Fibroblast of lung (primary cell): ENCODE measurements at regions not wholly inside any gene's neighbourhood (a gene's known extent, or its start where the extent isn't known, plus 50 kb on each side); places are given as distances from the start of the nearest gene placed in this dataset.

Experiments used
- DNase-seq, 2 donors: peaks; one replicate each; pipeline versions ENCODE4 v3.0.0 to v3.0.0-alpha.2; 2010; ENCODE audit warnings: low read depth in 2 of 2
- H2AFZ ChIP-seq: 2 replicates; pipeline ENCODE4 v1.5.1; 2012; ENCODE audit warnings: low read length, control low read depth, inconsistent platforms
- H3K27ac ChIP-seq: 2 replicates; pipeline ENCODE4 v1.5.1; 2011; ENCODE audit warnings: low read length, control low read depth; ENCODE audit not compliant: insufficient read depth
- H3K27me3 ChIP-seq: 2 replicates; pipeline ENCODE4 v1.5.1; 2011; ENCODE audit warnings: mild to moderate bottlenecking, low read length; ENCODE audit not compliant: control insufficient read depth, insufficient read depth
- H3K36me3 ChIP-seq: 2 replicates; pipeline ENCODE4 v1.5.1; 2011; ENCODE audit warnings: low read length; ENCODE audit not compliant: control insufficient read depth, insufficient read depth
- H3K4me1 ChIP-seq: 2 replicates; pipeline ENCODE4 v1.5.1; 2011; ENCODE audit warnings: low read length; ENCODE audit not compliant: control insufficient read depth, insufficient read depth; ENCODE audit errors: extremely low read depth
- H3K4me2 ChIP-seq: 2 replicates; pipeline ENCODE4 v1.5.1; 2011; ENCODE audit warnings: low read length, control low read depth; ENCODE audit not compliant: insufficient read depth; ENCODE audit errors: extremely low read depth
- H3K4me3 ChIP-seq, 4 experiments: fragments of 200-600 bp in 1 of 4; sonication (generic) in 1 of 4; replicated peaks in 1 of 4; 2 replicates each; pipeline ENCODE4 v1.5.1; 2011 to 2016; ENCODE audit warnings: low read length in 4 of 4, low read depth in 3 of 4, mild to moderate bottlenecking in 3 of 4, control low read depth in 2 of 4, inconsistent platforms in 1 of 4, mixed read lengths in 1 of 4; ENCODE audit not compliant: insufficient read depth in 1 of 4; ENCODE audit errors: control extremely low read depth in 1 of 4
- H3K79me2 ChIP-seq: 2 replicates; pipeline ENCODE4 v1.5.1; 2012; ENCODE audit warnings: mild to moderate bottlenecking, low read length, inconsistent platforms; ENCODE audit not compliant: control insufficient read depth, insufficient read depth
- H3K9ac ChIP-seq: 2 replicates; pipeline ENCODE4 v1.5.1; 2011; ENCODE audit warnings: mild to moderate bottlenecking, low read length, control low read depth; ENCODE audit not compliant: insufficient read depth
- H3K9me3 ChIP-seq: 2 replicates; pipeline ENCODE4 v1.5.1; 2012; ENCODE audit warnings: low read depth, low read length; ENCODE audit not compliant: control insufficient read depth, insufficient read depth
- H4K20me1 ChIP-seq: 2 replicates; pipeline ENCODE4 v1.5.1; 2011; ENCODE audit warnings: low read length; ENCODE audit not compliant: control insufficient read depth, insufficient read depth; ENCODE audit errors: extremely low read depth
- CTCF ChIP-seq, 2 donors: IDR thresholded peaks in 1 of 2; conservative IDR thresholded peaks in 1 of 2; 1 replicate in 1 of 2; 2 replicates in 1 of 2; pipeline ENCODE4 v1.5.1; 2011 to 2012; ENCODE audit warnings: low read length in 2 of 2, control low read depth in 1 of 2, inconsistent platforms in 1 of 2, low read depth in 1 of 2, mild to moderate bottlenecking in 1 of 2
- EZH2 ChIP-seq: IDR thresholded peaks from 2 replicates; pipeline ENCODE4 v1.5.1; 2012; ENCODE audit warnings: low read length, control low read depth, mild to moderate bottlenecking; ENCODE audit errors: missing control alignments

GRCh38 chr5:53357439-53357838 is 123.0 kb upstream of the FST start:
- TF ChIP-seq CTCF (conservative IDR thresholded peaks at IDR 0.05 in 1 of 2, IDR thresholded peaks at IDR 0.05 in 1 of 2; ENCODE audit: low read depth in 1 of 2, low read length in 2 of 2) = no peak
- Histone ChIP-seq H3K4me1 (peaks cover 17% of the 10 kb centered on the region), H3K9me3 (no peaks in the 10 kb centered on the region), H3K27me3 (no peaks in the 10 kb centered on the region), H3K9ac (no peak overlapping the region), H3K4me2 (no peak overlapping the region), H3K27ac (no peak overlapping the region), H3K4me3 (no peak overlapping the region), H3K79me2 (no peaks in the 10 kb centered on the region), H3K36me3 (no peaks in the 10 kb centered on the region), H4K20me1 (no peaks in the 10 kb centered on the region), H2AFZ (no peak overlapping the region)
- no peak for DNase-seq

- DNase-seq = no peak
- Histone ChIP-seq H3K9ac (no peak overlapping the region), H3K9me3 (no peaks in the 10 kb centered on the region), H4K20me1 (no peaks in the 10 kb centered on the region), H3K4me2 (no peak overlapping the region), H3K4me1 (peaks cover 23% of the 10 kb centered on the region), H3K27ac (peak overlapping the region; percentile 24), H3K27me3 (no peaks in the 10 kb centered on the region), H2AFZ (no peak overlapping the region), H3K4me3 (no peak overlapping the region), H3K79me2 (no peaks in the 10 kb centered on the region), H3K36me3 (no peaks in the 10 kb centered on the region)
- TF ChIP-seq EZH2 (no peak), CTCF (conservative IDR thresholded peaks at IDR 0.05 in 1 of 2, IDR thresholded peaks at IDR 0.05 in 1 of 2; ENCODE audit: low read depth in 1 of 2, low read length in 2 of 2) (no peak)
These were observed 121.6 kb upstream of the FST start for GRCh38 chr5:53358794-53359193.

- Histone ChIP-seq H3K27me3 (no peaks in the 10 kb centered on the region), H3K36me3 (no peaks in the 10 kb centered on the region), H3K4me3 (no peak overlapping the region), H3K4me1 (peaks cover 32% of the 10 kb centered on the region), H3K9ac (no peak overlapping the region), H3K9me3 (no peaks in the 10 kb centered on the region), H4K20me1 (no peaks in the 10 kb centered on the region), H3K79me2 (no peaks in the 10 kb centered on the region), H3K27ac (peak overlapping the region; percentile 83), H3K4me2 (peak overlapping the region; percentile 46), H2AFZ (no peak overlapping the region)
- peak in 1 of 2 donors; percentile 78 for DNase-seq
- no peak for TF ChIP-seq CTCF (conservative IDR thresholded peaks at IDR 0.05 in 1 of 2, IDR thresholded peaks at IDR 0.05 in 1 of 2; ENCODE audit: low read depth in 1 of 2, low read length in 2 of 2)
- TF ChIP-seq EZH2 = no peak
These were observed 120.4 kb upstream of the FST start for GRCh38 chr5:53359916-53360517.
